HL-60 (cell line): ENCODE measurements at regions not wholly inside any gene's neighbourhood (a gene's known extent, or its start where the extent isn't known, plus 50 kb on each side); places are given as distances from the start of the nearest gene placed in this dataset.

Experiments
- DNase-seq, 2 experiments: peaks; one replicate each; pipeline ENCODE4 v3.0.0-alpha.2; 2010 to 2020; ENCODE audit warnings: low read depth in 1 of 2, low spot score in 1 of 2
- H3K27ac ChIP-seq: fragments of 250-450 bp; sonication (Bioruptor Pico); replicated peaks from 2 replicates; pipeline ENCODE4 v1.5.1; 2020; ENCODE audit warnings: mild to moderate bottlenecking, moderate library complexity
- H3K27me3 ChIP-seq: fragments of 250-450 bp; sonication (Bioruptor Pico); 2 replicates; pipeline ENCODE4 v1.5.1; 2021; ENCODE audit warnings: mild to moderate bottlenecking, moderate library complexity; ENCODE audit not compliant: insufficient read depth, poor library complexity, severe bottlenecking
- H3K4me3 ChIP-seq: replicated peaks from 2 replicates; pipeline ENCODE4 v1.5.1; 2011; ENCODE audit warnings: mild to moderate bottlenecking, control low read depth, low read length; ENCODE audit not compliant: insufficient read depth
- GABPA ChIP-seq: IDR thresholded peaks from 2 replicates; pipeline ENCODE4 v1.6.1; 2012; ENCODE audit warnings: low read depth
- POLR2AphosphoS5 ChIP-seq: IDR thresholded peaks from 2 replicates; pipeline ENCODE4 v1.6.1; 2012; ENCODE audit warnings: low read depth
- SPI1 ChIP-seq: IDR thresholded peaks from 2 replicates; pipeline ENCODE4 v1.6.1; 2012; ENCODE audit warnings: low read depth, mild to moderate bottlenecking, borderline replicate concordance
- TF ChIP-seq, protein P1 (sequence below): IDR thresholded peaks from 2 replicates; pipeline ENCODE4 v1.6.1; 2012; ENCODE audit warnings: low read depth; ENCODE audit not compliant: insufficient replicate concordance
- TF ChIP-seq, protein P2 (sequence below): IDR thresholded peaks from one replicate; pipeline ENCODE4 v1.5.1; 2011; ENCODE audit warnings: low read length, control low read depth, inconsistent platforms; ENCODE audit not compliant: insufficient read depth

DNA sequence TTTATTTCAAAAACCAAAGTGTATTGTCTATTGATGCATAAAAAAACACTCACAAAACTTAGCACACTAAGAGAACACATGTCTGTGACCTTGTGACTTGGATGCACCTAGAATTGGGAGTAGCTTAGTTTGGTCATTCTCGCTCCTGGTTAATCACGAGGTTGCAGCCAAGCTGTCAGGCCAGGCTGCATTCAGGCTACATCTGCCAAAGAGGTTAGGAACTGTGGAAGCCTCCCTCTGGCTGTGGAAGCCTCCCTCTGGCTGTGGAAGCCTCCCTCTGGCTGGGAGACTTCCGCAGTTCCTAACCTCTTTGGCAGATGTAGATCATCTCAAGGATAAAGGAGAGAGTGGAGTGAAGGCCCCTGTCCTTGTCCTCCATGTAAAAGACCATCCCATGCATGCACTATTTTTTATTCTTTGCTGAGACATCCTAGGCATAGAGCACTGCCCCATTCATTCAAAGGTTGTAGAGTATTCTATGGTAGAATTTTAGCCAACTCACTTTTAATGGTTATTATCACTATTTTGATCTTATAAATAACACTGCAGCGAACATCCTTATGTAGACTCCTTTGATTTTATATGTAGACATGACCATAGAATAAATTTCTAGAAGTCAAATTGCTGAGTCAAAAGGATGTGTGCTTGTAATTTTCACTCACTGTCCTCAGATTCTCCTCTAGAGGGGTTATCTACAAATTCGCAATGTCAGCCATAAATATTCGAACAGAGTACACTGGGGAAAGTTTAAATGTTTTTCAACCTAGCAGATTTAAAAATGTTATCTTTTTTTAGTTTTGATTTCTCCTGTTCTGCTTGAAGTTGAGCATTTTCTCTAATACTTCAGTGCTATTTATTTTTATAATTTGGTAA, 63.0 kb upstream of the IGLL5 start:
- no peak for DNase-seq
- Histone ChIP-seq H3K27me3 (peaks cover 3% of the 10 kb centered on the region), H3K4me3 (no peak overlapping the region), H3K27ac (no peak overlapping the region)
- no peak for TF ChIP-seq SPI1
- TF ChIP-seq, protein P1, sequence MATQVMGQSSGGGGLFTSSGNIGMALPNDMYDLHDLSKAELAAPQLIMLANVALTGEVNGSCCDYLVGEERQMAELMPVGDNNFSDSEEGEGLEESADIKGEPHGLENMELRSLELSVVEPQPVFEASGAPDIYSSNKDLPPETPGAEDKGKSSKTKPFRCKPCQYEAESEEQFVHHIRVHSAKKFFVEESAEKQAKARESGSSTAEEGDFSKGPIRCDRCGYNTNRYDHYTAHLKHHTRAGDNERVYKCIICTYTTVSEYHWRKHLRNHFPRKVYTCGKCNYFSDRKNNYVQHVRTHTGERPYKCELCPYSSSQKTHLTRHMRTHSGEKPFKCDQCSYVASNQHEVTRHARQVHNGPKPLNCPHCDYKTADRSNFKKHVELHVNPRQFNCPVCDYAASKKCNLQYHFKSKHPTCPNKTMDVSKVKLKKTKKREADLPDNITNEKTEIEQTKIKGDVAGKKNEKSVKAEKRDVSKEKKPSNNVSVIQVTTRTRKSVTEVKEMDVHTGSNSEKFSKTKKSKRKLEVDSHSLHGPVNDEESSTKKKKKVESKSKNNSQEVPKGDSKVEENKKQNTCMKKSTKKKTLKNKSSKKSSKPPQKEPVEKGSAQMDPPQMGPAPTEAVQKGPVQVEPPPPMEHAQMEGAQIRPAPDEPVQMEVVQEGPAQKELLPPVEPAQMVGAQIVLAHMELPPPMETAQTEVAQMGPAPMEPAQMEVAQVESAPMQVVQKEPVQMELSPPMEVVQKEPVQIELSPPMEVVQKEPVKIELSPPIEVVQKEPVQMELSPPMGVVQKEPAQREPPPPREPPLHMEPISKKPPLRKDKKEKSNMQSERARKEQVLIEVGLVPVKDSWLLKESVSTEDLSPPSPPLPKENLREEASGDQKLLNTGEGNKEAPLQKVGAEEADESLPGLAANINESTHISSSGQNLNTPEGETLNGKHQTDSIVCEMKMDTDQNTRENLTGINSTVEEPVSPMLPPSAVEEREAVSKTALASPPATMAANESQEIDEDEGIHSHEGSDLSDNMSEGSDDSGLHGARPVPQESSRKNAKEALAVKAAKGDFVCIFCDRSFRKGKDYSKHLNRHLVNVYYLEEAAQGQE: no peak
- TF ChIP-seq GABPA: no peak

DNA sequence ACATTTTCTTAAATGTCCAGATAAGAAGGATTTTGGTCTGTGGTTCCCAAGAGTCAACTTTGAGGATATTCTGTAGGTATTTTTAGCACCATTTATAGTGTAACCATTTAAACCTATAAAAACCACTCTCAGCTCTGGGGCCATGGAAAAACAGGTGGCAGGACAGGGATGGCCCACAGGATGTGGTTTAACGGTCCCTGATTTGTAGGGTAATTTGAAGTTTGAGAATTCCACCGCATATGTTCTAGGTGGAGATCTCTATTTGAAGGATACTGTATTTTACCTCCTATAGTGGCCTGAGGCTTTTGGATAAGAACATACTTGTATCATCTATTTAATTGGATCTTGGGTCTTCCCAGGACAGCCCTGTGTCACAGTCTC, 62.4 kb upstream of the IGLL5 start:
- Histone ChIP-seq H3K4me3 (no peak overlapping the region), H3K27ac (no peak overlapping the region), H3K27me3 (peaks cover 3% of the 10 kb centered on the region)
- TF ChIP-seq SPI1: no peak
- no peak for TF ChIP-seq GABPA
- TF ChIP-seq, protein P1: no peak
- TF ChIP-seq, protein P2, sequence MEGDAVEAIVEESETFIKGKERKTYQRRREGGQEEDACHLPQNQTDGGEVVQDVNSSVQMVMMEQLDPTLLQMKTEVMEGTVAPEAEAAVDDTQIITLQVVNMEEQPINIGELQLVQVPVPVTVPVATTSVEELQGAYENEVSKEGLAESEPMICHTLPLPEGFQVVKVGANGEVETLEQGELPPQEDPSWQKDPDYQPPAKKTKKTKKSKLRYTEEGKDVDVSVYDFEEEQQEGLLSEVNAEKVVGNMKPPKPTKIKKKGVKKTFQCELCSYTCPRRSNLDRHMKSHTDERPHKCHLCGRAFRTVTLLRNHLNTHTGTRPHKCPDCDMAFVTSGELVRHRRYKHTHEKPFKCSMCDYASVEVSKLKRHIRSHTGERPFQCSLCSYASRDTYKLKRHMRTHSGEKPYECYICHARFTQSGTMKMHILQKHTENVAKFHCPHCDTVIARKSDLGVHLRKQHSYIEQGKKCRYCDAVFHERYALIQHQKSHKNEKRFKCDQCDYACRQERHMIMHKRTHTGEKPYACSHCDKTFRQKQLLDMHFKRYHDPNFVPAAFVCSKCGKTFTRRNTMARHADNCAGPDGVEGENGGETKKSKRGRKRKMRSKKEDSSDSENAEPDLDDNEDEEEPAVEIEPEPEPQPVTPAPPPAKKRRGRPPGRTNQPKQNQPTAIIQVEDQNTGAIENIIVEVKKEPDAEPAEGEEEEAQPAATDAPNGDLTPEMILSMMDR: no peak
- TF ChIP-seq POLR2AphosphoS5: no peak
- no peak for DNase-seq

DNA sequence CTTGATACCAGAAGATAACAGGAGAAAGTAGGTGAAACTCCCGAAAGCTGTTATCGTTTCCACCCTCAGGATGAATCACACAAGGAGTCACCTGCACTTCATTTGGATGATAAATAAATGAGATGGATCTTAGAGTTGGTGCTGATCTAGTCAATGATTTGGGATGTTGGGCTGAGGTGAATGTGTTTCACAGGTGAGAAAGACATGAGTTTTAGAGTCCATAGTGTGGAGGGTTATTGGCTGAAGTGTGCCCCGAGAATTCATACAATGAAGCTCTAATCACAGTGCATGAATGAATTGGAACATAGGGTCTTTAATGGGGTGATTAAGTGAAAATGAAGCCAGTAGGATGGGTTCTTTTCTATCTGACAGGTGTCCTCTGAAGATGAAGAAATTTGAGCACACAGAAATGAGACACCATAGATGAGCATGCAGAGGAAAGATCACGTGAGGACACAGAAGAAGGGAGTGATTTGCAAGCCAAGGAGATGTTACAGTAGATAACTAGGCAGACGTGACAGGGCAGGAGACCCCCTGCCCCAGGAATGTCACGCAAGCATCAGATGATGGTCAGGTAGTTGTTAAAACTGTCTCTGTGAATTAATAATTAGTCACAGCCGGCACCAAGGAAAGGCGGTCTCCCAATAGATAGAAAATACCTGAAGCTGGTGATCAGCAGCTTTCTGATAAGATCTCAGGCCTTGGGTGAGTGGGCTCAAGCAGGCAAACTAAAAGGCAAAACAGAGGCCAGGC, 60.3 kb upstream of the IGLL5 start:
- Histone ChIP-seq H3K4me3 (no peak overlapping the region), H3K27ac (no peak overlapping the region), H3K27me3 (peaks cover 3% of the 10 kb centered on the region)
- TF ChIP-seq POLR2AphosphoS5 (no peak), SPI1 (no peak), GABPA (no peak)
- TF ChIP-seq, protein P1: no peak
- DNase-seq: no peak

DNA sequence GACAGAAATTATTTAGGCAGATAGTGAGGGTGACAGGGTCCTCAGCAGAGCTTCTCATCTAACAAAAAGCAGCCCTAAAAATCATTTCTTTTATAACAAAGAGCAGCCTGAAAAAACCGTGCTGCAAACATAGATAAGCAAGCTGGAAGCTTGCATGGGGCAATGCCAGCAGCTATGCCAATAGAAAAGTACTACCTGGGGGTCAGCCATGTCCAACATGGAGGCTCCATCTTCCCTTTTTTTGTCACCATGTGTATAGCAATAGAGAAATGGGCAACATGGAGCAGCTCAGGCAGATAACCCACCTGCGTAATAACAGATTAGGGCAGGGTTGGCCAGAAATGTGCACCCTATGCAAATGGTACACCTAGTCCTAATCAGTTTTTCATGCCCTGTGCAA, 57.4 kb upstream of the IGLL5 start:
- TF ChIP-seq GABPA (no peak), POLR2AphosphoS5 (no peak), SPI1 (no peak)
- TF ChIP-seq, protein P1: no peak
- TF ChIP-seq, protein P2: no peak
- DNase-seq: no peak
- H3K27ac ChIP-seq: no peak overlapping the region
- peaks cover 2% of the 10 kb centered on the region for H3K27me3 ChIP-seq
- H3K4me3 ChIP-seq: no peak overlapping the region
